GM12874 (cell line): ENCODE measurements at regions not wholly inside any gene's neighbourhood (a gene's known extent, or its start where the extent isn't known, plus 50 kb on each side); places are given as distances from the start of the nearest gene placed in this dataset.

Experiments used
- TF ChIP-seq, protein P1 (sequence below): IDR thresholded peaks from 2 replicates; pipeline ENCODE4 v1.5.1; 2011; ENCODE audit warnings: low read depth, mild to moderate bottlenecking, control low read depth, low read length, moderate library complexity; ENCODE audit not compliant: insufficient read depth

DNA sequence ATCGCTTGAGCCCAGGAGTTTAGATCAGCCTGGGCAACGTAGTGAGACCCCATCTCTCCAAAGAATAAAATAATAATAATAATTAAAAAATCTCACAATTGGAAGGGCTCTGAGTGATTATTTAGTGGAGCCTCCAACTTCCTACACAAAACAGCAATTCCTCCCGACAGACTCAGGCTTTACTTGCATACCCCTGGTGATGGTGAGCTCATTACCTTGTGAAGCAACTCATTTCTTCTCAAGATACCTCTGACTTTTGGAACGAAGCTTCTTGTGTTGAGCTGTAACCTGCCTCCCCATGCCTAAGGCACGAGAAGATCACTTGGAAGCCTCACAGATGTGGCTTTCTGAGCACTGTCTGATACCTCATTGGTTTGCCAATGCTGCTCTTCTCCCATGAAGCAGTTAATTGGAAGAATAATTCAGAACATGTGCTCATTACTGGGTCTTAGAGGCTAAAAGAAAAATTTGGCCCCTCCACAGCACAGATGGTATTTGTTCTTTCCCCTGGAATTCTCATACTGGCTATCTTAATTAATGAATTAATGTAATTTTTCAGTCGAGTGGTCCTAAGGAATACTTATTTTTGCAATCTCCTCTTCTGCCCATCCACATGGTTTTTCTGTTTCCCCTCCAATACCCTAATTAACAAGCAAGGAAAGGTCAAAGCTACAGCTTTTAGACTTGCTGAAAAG lies 769.0 kb downstream of the TYW1 start:
- TF ChIP-seq, protein P1, sequence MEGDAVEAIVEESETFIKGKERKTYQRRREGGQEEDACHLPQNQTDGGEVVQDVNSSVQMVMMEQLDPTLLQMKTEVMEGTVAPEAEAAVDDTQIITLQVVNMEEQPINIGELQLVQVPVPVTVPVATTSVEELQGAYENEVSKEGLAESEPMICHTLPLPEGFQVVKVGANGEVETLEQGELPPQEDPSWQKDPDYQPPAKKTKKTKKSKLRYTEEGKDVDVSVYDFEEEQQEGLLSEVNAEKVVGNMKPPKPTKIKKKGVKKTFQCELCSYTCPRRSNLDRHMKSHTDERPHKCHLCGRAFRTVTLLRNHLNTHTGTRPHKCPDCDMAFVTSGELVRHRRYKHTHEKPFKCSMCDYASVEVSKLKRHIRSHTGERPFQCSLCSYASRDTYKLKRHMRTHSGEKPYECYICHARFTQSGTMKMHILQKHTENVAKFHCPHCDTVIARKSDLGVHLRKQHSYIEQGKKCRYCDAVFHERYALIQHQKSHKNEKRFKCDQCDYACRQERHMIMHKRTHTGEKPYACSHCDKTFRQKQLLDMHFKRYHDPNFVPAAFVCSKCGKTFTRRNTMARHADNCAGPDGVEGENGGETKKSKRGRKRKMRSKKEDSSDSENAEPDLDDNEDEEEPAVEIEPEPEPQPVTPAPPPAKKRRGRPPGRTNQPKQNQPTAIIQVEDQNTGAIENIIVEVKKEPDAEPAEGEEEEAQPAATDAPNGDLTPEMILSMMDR: no peak

DNA sequence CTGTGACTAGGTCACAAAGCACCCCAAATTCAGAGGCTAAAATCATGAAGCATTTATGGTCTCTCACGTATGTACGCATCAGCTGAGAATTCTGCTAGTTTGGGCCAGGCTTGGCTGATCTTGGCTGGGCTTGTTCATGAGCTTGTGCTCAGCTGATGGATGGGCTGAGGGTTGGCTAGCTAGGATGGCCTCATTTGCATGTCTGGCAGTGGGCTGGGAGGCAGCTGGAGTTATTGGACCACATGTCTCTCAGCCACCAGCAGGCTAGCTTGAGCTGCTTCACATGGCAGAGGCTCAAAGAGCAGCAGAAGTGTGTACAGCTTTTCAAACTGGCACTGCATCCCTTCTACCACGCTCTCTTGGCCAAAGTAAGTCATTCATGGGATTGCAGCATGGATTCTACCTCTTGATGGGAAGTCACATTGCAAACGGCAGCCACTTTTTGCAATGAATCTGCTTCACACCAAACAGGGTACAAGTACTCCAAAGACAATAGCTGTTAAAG lies 770.3 kb downstream of the TYW1 start:
- TF ChIP-seq, protein P1: no peak

DNA sequence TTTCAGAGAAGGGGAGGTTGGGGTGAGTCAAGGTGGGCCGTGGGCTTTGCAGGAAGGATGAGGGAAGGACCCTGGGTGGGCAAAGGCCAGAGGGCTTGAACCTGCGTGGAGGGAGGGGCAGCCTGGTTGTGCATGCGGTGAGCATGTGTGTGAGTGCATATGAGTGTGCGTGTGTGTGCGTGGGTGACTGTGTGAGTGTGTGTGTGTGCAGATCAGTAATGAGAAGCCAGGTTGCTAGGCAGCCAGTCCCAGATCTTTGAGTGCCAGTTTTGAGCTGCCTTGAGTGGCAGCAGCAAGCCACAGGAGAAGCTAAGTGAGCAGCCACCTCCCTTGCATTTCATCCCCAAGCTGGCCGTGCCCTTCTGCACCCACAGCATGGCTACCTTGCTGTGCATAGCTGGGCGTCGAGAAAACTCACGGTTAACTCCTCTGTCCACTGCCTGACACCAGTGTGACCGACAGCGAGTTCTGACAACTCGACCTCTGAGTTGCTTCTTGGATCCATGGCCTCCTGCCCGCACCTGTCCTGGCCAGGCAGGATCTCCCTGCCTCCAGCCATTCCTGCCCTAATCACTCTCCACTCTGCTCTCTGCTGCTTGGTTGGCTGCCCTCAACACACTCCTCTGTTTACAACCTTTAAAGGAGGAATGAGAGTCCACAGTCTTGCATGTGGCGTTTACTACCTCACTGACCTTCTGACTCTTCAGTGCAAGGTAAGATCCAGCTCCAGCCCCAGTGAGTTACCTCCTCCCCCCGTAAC lies 775.4 kb downstream of the TYW1 start:
- TF ChIP-seq, protein P1: no peak

DNA sequence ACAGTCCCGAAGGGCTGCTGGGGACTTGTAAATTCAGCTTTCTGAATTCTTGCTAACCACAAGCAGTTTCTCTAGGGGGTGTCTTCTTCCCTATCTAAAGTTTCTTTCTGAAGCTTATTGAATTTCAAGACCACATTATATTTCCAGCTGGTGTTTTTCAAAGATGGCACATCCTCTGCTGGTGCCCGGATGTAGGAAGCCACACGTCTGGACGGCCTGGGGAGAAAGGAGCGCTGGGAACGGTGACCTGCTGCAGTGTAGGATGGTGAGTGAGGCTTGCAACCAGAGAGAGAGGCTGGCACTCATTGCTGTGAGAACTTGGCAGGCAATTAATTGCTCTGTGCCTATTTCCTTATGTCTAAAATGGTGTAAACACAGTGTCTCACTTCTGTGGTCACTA lies 776.4 kb downstream of the TYW1 start:
- TF ChIP-seq, protein P1: no peak

DNA sequence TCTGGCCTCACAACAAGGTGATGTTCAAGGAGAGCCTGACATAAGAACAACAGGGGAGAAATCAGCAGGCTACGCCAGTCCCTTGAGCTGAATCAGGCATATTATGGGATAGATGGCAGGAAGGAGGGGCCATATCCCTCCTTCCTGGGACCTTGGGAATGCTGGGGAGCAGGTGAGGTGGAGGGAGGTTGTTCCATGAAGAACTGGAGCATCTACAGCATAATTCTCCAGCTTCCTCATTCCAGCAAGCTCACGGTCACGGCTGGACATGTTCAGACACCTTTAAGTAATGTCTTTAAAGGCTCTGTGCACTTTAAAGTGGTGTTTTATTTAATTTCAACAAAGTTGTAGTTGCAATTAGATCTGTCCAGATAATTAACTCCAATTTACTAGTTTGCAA lies 780.5 kb downstream of the TYW1 start:
- TF ChIP-seq, protein P1: no peak

DNA sequence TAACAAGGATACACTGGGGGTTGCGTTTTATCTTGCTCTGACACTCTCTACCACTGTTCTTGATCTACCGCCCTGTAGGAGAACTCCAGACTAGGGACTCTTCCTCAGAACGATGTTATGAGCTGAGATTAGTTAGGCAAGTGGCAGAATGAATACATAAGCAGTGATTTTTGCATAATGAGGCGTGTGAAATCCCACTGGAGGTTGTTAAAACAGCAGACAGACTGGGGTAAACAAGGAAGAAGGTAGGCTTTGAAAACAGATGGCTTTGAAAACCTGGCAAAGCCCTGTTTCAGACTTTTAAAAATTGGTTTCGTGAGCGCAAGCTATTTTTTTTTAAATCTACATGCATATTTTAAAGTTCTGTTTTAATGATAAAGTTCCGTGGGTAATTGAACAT lies 785.2 kb downstream of the TYW1 start:
- TF ChIP-seq, protein P1: no peak

DNA sequence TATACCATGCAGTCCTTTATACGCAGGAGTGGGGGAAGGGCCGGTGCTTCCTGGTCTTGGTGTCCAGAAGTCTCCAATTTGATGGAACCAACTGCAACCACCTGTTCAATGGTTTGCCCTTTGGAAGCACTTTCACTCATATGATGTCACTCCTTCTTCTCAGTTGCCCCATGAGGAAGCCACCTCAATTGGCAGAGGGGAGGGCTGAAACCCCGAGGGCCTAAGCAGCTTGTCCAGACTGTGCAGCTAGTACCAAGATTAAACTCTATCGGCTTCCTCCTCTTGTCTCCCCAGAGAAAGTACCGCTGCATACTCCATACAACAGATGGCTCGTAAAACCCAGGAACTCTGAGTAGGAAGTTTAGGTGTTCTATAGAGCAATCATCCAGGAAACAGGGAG lies 789.4 kb downstream of the TYW1 start:
- TF ChIP-seq, protein P1: no peak
